ENCODE measurements at regions not wholly inside any gene's neighbourhood (a gene's known extent, or its start where the extent isn't known, plus 50 kb on each side); places are given as distances from the start of the nearest gene placed in this dataset.
"Not testable (repeated sequence)": the region's sequence is repeated elsewhere in the genome, so short reads cannot be mapped to it uniquely, and the experiment has no call there.

GRCh38 chr1:169020684-169021083, 85.8 kb upstream of the ATP1B1 start:
- DNase-seq, result no peak

- DNase-seq, result no peak
These were observed 83.8 kb upstream of the ATP1B1 start for GRCh38 chr1:169022648-169023047.

GRCh38 chr1:169024255-169024654, 82.2 kb upstream of the ATP1B1 start:
- DNase-seq, result no peak

DNA sequence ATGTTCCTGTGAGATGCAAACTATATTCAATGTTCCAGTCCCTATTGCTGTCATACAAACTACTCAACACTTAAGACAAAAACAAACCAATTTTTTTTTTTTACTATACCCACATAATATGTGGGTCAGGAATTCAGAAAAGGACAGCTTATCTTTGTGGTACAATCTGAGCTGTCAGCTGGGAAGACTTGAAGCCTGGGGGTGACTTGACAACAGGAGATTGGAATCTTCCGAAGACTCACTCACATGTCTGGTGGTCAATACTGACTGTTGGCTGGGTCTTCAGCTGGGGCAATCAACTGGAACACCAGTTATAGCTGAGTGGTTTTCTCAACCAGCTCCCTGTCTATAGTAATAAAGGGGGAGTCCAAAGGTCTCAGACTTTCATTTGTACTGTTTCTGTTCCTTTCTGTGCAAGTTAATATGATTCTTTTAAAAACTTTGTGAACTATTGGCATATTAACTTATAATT, 81.7 kb upstream of the ATP1B1 start:
- DNase-seq, result no peak

DNA sequence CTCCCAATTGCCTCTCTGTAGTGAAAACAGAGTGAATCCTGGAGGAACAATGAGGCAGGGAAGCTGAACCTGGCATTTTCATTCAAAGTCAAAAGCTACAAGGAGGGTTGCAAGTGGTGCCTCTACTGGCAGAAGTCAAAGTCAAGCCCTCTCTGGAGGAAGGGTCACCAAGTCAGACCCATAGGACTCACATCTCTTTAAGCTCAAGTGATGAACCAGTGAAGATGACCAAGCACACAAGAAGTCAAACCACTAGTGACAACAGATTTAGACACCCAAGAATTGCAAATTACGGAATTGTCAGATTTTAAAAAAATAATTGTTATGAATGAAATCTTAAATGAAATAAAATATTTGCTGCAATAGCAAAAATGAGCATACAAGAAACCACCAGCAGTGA, 81.1 kb upstream of the ATP1B1 start:
- no peak for DNase-seq

GRCh38 chr1:169027607-169028320, 78.7 kb upstream of the ATP1B1 start:
- no peak for DNase-seq

- DNase-seq, result no peak
These were observed 74.8 kb upstream of the ATP1B1 start for GRCh38 chr1:169031566-169032224.

DNA sequence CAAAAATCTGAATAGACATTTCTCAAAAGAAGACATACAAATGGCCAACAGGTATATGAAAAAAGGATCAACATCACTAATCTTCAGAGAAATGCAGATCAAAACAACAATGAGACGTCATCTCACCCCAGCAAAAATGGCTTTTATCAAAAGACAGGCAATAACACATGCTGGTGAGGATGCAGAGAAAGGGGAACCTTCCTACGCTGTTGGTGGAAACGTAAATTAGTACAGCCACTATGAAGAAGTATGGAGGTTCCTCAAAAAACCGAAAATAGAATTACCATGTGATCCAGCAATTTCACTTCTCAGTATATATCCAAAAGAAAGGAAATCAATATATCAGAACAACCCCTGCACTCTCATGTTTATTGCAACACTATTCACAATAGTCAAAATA, 65.1 kb upstream of the ATP1B1 start:
- DNase-seq, result no peak

DNA sequence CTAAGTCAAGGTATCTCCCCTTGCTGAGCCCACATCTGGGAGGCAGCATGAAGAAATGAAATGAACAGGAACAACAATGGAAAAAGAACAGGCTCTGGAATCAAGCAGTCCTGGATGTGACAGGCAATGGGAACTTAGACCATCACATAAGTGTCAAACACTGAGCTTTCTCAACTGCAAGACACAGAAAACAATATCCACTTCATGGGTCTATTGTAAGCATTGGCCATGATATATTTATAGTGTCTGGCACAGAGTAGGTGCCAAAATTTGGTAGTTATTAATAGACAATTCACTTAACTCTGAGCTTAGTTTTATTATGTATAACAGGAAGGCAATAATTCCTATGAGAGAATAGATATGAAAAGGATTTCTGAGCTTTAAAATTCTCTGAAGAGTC, 64.1 kb upstream of the ATP1B1 start:
- no peak for DNase-seq

DNA sequence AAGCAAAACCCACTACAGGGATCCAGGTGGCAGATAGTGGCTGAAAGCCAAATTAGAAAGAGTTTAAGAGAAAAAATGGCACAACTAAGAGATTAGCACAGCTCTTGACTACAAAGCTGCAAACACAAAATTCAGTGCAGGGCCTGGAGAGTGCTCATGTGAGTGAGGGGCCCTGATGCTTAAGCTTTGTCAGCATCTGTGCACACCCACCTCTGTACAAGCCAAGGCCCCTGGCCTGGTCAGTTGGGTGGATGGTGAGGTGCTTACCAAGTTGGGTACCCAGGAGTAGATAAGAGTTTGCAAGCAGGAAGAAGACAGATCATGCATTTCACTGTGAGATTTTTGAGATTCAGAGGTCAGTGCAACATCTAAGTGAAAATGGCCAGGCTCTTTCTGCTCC, 62.7 kb upstream of the ATP1B1 start:
- DNase-seq, result no peak

DNA sequence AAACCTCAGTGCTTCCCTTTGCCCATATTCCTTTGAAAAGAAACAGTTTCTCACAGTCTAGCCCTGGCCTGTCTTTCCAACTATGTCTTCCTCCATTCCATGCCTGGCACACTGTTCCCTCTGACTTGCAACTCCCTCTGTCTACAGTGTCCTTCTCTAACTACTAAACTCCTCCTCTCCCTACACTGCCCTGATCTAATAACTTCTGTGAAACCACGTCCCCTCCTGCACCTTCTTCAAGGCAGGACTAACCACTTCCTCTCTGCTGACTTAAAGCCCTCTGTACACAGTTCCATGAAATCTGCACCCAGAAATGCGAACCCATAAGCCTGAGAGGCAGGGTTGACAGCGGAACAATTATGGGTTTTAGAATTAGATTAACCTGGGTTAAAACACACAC, 62.2 kb upstream of the ATP1B1 start:
- no peak for DNase-seq

DNA sequence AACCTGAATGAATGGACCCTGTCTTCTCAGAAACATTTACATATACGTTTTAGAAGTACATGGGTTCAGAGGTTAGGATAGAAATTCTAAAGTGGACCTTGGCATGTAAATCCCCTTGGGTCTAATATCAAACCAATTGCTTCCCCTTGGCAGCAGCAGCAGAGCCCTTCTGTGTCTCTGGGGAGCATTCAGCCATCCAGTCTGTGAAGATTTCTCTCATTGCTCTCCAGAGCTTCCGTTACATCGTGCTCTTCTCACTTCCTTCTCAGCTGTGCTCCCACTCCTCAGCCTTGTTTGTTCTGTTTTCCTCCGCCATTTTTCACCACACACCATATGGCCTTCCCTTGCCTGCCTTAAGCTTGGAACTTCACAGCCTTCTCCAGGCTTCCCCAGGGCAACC, 61.5 kb upstream of the ATP1B1 start:
- DNase-seq, result no peak

DNA sequence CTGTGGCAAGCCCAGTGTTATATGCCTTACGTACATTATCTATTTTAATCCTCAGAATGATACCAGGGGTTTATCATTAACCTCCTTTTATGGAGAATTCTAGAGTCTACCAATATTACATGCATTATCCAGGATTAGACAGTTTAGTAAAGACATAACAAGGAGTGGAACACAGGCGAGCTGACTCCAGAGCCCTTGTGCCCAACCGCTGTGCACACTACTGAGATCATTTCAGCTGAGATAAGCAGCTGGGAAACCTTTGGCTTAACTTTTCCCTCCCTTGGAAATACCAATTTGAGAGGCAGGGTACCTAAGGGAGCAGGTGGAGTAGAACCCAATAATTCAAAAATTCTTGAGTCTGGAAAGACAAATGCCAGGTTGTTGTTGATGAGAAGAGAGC, 59.8 kb upstream of the ATP1B1 start:
- DNase-seq, result no peak

DNA sequence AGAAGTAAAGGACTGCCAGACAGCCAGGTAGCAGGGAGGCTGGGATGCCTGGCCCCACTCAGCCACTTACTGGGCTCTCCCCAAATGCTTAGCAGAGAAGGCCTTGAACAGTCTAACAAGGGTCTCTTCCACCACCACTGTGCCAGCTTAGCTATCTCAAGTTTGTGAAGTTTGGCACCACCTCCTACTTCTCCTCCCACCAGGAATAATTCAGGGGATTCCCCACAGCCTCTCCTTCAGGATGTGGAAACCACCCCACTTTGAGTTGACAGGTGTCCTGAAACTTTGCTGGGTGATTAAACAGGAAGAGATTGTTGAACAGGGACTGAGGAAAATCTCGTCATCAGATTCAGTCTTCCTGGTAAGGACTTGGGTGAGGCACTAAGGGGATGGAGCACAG, 59.4 kb upstream of the ATP1B1 start:
- DNase-seq, result no peak

DNA sequence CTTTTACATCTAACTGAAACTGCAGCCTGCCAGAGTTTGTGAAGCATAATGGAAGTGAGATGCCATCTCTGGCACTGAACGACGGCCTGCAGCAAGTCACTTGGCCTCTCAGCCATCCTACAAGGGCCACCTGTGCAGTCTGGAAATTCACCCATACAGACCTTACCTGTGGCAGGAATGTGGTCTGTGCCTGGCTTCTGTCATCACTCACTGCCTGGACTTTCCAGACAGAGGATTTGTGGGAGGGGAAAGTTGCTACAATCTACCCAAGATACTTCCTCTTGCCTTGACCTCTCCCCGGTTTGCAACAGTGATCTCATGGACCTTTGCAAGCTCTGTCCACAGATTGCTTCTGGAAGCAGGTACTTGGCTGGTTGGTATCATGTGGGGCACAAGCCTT, 58.4 kb upstream of the ATP1B1 start:
- DNase-seq, result no peak

DNA sequence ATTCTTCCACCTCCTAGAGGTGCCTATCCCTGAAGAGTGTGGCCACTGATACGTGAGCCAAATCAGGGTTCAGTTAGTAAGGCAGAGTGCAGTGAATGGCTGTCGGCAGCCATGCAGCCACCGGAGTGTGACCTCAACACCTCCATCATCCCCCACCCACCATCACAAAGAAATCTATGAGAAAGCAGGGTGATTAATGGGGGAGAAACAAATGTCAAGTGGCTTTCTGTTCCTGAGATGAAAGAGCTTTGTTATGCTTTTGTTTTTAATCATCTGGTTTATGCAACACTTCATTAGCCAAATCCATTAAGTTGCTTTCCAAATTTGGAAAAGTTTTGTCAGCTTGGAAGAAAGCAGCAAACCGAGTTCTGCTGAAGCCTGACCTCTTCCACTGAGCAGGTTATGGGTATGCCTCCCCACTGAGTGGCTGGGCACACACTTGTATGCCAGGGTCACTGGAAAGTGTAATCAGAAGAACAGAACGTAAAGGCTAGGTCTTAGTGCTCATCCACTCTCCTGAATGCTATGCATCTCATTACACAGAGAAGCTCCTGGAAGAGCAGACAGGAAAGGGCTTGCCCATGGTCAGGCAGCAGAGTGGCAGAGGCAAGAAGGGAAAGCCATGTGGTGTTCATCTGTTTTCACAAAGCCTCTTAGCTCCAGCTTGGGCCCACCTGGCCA, 57.1 kb upstream of the ATP1B1 start:
- DNase-seq, result no peak

- no peak for DNase-seq
These were observed 55.3 kb upstream of the ATP1B1 start for GRCh38 chr1:169051171-169051570.

DNA sequence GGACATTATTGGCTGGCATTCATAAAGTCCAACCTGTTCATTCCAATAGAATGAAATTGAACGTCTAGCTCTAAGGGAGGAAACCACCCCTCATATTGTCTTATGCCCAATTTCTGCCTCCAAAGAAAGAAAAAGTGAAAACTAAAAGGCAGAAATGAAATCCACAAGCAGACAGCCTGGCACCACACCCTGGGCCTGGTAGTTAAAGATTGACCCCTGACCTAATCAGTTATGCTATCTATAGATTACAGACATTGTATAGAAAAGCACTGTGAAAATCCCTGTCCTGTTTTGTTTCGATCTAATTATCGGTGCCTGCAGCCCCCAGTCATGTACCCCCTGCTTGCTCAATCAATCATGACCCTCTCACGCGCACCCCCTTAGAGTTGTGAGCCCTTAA, 54.3 kb upstream of the ATP1B1 start:
- not testable (repeated sequence) for DNase-seq

DNA sequence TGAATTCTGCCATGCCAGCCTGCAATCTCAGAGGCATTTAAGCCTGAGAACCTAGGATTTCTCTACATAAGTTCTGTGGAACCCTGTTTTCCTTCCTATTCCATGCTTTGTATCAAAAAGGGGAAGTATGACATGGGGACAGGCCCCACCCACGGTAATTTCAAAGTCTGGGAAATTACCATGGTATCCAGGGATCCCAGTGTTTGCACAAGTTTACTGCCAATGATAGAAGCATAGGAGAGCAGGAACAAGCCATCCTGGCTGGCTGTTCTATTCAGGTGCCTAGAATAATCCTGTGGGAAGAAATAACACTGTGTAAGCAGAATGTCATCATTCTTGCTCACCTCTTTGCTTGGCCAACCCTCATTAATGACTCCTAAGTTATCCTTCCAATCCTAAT, 53.8 kb upstream of the ATP1B1 start:
- DNase-seq, result no peak

DNA sequence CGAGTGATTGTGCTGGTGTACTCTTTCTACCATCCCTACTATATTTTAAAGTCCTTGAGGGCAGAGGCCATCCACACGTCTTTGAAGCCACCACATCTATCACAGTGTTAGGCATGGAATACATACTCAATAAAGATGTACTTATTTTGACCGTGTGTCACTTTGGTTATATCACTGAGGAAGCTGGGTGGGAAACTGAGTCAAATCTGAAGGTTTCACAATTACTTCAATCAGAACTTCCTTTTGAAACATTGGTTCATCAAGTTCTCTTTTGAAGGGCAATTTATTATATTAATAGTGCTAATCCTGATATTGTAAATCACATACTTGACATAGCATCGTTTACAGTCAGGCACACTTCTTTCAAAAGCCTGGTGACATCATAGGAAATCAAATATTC, 53.3 kb upstream of the ATP1B1 start:
- no peak for DNase-seq
